ENCODE measurements at regions not wholly inside any gene's neighbourhood (a gene's known extent, or its start where the extent isn't known, plus 50 kb on each side); places are given as distances from the start of the nearest gene placed in this dataset.

- Mint-ChIP-seq H3K4me3 (no peak overlapping the region), H3K9me3 (no peaks in the 10 kb centered on the region), H3K36me3 (ENCODE audit: low read depth) (no peaks in the 10 kb centered on the region), H3K4me1 (no peaks in the 10 kb centered on the region), H3K27me3 (ENCODE audit: insufficient read depth, low read depth, poor library complexity) (peaks cover 1% of the 10 kb centered on the region), H3K27ac (no peak overlapping the region)
- H4K20me1 ChIP-seq (replicated peaks; ENCODE audit: insufficient read depth) = no peaks in the 10 kb centered on the region
- H3K4me2 ChIP-seq = no peak overlapping the region
- no peaks in the 10 kb centered on the region for H3K4me1 ChIP-seq (ENCODE audit: insufficient read depth)
- no peaks in the 10 kb centered on the region for H3K27me3 ChIP-seq (ENCODE audit: insufficient read depth)
- peaks cover 8% of the 10 kb centered on the region; the same call in 1 of the 2 replicates for H3K9me2 ChIP-seq (ENCODE audit: insufficient read depth)
- no peaks in the 10 kb centered on the region for H3K36me3 ChIP-seq (ENCODE audit: insufficient read depth)
- H3F3A ChIP-seq (replicated peaks; ENCODE audit: low read depth) = no peaks in the 10 kb centered on the region
- DNase-seq (ENCODE audit: low spot score) (no peak), ATAC-seq (no peak)
- TF ChIP-seq, protein P1, sequence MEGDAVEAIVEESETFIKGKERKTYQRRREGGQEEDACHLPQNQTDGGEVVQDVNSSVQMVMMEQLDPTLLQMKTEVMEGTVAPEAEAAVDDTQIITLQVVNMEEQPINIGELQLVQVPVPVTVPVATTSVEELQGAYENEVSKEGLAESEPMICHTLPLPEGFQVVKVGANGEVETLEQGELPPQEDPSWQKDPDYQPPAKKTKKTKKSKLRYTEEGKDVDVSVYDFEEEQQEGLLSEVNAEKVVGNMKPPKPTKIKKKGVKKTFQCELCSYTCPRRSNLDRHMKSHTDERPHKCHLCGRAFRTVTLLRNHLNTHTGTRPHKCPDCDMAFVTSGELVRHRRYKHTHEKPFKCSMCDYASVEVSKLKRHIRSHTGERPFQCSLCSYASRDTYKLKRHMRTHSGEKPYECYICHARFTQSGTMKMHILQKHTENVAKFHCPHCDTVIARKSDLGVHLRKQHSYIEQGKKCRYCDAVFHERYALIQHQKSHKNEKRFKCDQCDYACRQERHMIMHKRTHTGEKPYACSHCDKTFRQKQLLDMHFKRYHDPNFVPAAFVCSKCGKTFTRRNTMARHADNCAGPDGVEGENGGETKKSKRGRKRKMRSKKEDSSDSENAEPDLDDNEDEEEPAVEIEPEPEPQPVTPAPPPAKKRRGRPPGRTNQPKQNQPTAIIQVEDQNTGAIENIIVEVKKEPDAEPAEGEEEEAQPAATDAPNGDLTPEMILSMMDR (conservative IDR thresholded peaks at IDR 0.05; ENCODE audit: low read depth in 2 of 2) = no peak
- TF ChIP-seq EZH2phosphoT487 (IDR thresholded peaks at IDR 0.05; ENCODE audit: unreplicated experiment) = no peak
- no peak for TF ChIP-seq NANOG (IDR thresholded peaks at IDR 0.05; ENCODE audit: borderline replicate concordance)
- no peak for TF ChIP-seq REST (IDR thresholded peaks at IDR 0.05; ENCODE audit: unreplicated experiment)
- no peak overlapping the region for H3K27ac ChIP-seq (ENCODE audit: low read depth)
- no peak overlapping the region for H3K4me3 ChIP-seq
- H3K79me2 ChIP-seq (replicated peaks; ENCODE audit: insufficient read depth) = no peaks in the 10 kb centered on the region
- H2AFZ ChIP-seq = no peak overlapping the region
These were observed 64.4 kb upstream of the SLCO3A1 start for GRCh38 chr15:91789136-91789535.

- Histone ChIP-seq H3K4me3 (no peak overlapping the region), H3F3A (replicated peaks; ENCODE audit: low read depth) (no peaks in the 10 kb centered on the region), H3K27me3 (ENCODE audit: insufficient read depth) (no peaks in the 10 kb centered on the region), H3K79me2 (replicated peaks; ENCODE audit: insufficient read depth) (no peaks in the 10 kb centered on the region), H3K4me2 (no peak overlapping the region), H3K4me1 (ENCODE audit: insufficient read depth) (no peaks in the 10 kb centered on the region), H2AFZ (no peak overlapping the region), H3K27ac (ENCODE audit: low read depth) (no peak overlapping the region), H4K20me1 (replicated peaks; ENCODE audit: insufficient read depth) (no peaks in the 10 kb centered on the region), H3K36me3 (ENCODE audit: insufficient read depth) (no peaks in the 10 kb centered on the region), H3K9me2 (ENCODE audit: insufficient read depth) (no peaks in the 10 kb centered on the region)
- Mint-ChIP-seq H3K36me3 (ENCODE audit: low read depth) (no peaks in the 10 kb centered on the region), H3K27me3 (ENCODE audit: insufficient read depth, low read depth, poor library complexity) (peaks cover 1% of the 10 kb centered on the region), H3K4me1 (no peaks in the 10 kb centered on the region), H3K27ac (no peak overlapping the region), H3K9me3 (no peaks in the 10 kb centered on the region), H3K4me3 (no peak overlapping the region)
- ATAC-seq (no peak), DNase-seq (ENCODE audit: low spot score) (no peak)
- TF ChIP-seq ZNF114 (CRISPR knock-in tag; IDR thresholded peaks at IDR 0.05) (no peak), ZNF331 (CRISPR knock-in tag; IDR thresholded peaks at IDR 0.05; ENCODE audit: low read depth) (no peak), POLR2AphosphoS5 (IDR thresholded peaks at IDR 0.05; ENCODE audit: low read depth) (no peak), NANOG (IDR thresholded peaks at IDR 0.05; ENCODE audit: borderline replicate concordance) (no peak), REST (IDR thresholded peaks at IDR 0.05; ENCODE audit: unreplicated experiment) (no peak), EZH2phosphoT487 (IDR thresholded peaks at IDR 0.05; ENCODE audit: unreplicated experiment) (no peak), ETS1 (IDR thresholded peaks at IDR 0.05) (no peak), JUNB (IDR thresholded peaks at IDR 0.05; ENCODE audit: unreplicated experiment) (no peak), STAT1 (IDR thresholded peaks at IDR 0.05; ENCODE audit: unreplicated experiment) (no peak), CREB1 (CRISPR knock-in tag; IDR thresholded peaks at IDR 0.05; ENCODE audit: low read depth) (no peak), EZH2 (IDR thresholded peaks at IDR 0.05; ENCODE audit: low read depth, unreplicated experiment) (no peak)
- TF ChIP-seq, protein P1 (conservative IDR thresholded peaks at IDR 0.05; ENCODE audit: low read depth in 2 of 2) = no peak
These were observed 62.7 kb upstream of the SLCO3A1 start for GRCh38 chr15:91790836-91791235.
